Fibroblast of the aortic adventitia (primary cell): ENCODE measurements at regions not wholly inside any gene's neighbourhood (a gene's known extent, or its start where the extent isn't known, plus 50 kb on each side); places are given as distances from the start of the nearest gene placed in this dataset.
"Not testable (repeated sequence)": the region's sequence is repeated elsewhere in the genome, so short reads cannot be mapped to it uniquely, and the experiment has no call there.

Experiments
- DNase-seq: peaks from one replicate; pipeline ENCODE4 v3.0.0-alpha.2; 2010; ENCODE audit warnings: low read depth
- H3K4me3 ChIP-seq: 2 replicates; pipeline ENCODE4 v1.5.1; 2011; ENCODE audit warnings: low read depth, mild to moderate bottlenecking, control low read depth, low read length, moderate library complexity
- TF ChIP-seq, protein P1 (sequence below): IDR thresholded peaks from 2 replicates; pipeline ENCODE4 v1.5.1; 2011; ENCODE audit warnings: mild to moderate bottlenecking, low read length, control low read depth, inconsistent platforms; ENCODE audit not compliant: insufficient read depth

DNA sequence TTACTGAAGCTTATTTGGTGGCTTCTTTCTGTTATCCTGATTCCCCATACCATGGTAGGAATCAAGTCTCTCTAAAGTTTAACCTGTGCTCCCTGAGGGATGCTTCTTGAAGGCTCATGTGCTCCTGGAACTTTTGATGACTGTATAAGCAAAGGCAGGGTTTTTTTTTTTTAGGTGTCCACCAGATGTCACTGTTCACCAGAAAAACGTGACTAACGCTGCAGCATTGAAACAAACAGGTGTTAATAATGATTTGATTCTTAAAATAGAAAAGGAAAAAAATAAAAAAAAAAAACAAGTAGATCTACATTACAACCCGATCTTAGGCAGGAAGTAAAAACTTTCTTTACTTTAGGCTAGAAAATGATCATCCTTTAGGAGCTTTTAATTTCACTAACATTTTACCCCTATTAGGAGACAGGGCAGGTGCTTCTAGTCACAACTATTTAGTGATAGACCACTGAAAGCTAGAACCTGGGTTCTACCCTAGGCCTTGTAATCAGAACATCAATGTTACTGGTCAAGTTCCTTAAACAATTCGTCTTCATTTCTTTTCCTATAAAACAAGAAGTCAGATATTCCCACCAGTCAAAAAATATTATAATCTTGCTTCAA is 223.0 kb downstream of the PLA2G4A start:
- TF ChIP-seq, protein P1, sequence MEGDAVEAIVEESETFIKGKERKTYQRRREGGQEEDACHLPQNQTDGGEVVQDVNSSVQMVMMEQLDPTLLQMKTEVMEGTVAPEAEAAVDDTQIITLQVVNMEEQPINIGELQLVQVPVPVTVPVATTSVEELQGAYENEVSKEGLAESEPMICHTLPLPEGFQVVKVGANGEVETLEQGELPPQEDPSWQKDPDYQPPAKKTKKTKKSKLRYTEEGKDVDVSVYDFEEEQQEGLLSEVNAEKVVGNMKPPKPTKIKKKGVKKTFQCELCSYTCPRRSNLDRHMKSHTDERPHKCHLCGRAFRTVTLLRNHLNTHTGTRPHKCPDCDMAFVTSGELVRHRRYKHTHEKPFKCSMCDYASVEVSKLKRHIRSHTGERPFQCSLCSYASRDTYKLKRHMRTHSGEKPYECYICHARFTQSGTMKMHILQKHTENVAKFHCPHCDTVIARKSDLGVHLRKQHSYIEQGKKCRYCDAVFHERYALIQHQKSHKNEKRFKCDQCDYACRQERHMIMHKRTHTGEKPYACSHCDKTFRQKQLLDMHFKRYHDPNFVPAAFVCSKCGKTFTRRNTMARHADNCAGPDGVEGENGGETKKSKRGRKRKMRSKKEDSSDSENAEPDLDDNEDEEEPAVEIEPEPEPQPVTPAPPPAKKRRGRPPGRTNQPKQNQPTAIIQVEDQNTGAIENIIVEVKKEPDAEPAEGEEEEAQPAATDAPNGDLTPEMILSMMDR, result peak; percentile 49
- peak; percentile 66 for DNase-seq
- no peak overlapping the region for H3K4me3 ChIP-seq

DNA sequence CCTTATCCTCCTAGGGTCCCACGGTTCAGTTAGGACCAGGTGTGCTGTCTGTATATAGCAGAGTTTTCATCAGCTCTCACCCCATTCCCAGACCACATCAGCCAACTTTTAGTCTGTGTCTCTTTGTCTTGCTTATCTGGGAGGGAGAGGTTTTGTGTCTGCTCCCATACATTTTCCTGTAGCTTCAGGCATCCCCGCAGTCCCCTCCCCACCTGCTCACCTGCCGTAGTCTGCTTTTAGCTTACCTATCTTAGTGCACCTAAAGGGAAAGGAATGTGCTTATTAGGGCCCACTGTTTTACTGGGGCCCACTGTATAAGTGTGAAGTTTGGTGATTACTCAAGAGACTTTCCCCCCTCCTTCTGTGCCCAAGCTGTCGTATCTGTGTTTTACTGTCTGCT is 225.1 kb downstream of the PLA2G4A start:
- TF ChIP-seq, protein P1, result no peak
- no peak overlapping the region for H3K4me3 ChIP-seq
- no peak for DNase-seq

DNA sequence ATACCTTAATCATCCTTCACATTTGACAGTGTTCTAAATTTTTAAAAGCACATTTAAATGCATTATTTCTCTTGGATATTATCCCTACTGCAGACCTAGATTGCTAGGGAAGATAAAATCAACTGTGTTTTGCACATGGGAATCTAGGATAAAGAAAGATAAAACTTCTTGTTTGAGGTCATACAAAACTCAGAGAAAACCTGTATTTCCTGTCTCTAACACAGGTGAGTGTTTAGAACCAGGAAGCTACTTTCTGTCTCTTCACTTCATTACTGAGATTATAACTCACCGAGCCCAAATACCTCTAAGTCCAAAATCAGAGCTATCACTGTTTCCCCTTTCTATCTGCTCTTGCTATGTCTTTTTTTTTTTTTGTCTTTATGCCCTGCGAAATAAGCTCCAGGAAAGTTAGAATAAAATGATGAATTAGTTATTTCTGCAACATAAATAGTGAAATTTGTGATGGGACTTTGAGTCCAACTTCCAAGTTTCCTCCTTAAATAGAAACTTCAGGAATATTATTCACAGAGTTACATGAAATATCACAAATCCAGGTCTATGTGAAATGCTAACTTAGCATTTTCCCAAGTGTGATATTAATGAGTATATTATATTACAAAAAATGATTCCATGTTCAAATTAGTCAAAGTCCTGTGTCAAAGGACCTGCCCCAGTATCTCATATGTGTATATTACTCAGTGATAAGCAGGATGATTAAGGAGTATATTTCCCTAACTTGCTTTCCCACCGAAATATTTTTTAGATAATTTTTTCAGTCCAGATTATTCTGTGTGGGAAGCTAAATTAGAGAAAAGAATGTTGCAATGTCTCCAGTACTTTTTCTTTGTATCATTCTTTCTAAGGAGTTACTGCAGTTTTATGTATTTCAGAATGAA is 226.4 kb downstream of the PLA2G4A start:
- TF ChIP-seq, protein P1, result no peak

DNA sequence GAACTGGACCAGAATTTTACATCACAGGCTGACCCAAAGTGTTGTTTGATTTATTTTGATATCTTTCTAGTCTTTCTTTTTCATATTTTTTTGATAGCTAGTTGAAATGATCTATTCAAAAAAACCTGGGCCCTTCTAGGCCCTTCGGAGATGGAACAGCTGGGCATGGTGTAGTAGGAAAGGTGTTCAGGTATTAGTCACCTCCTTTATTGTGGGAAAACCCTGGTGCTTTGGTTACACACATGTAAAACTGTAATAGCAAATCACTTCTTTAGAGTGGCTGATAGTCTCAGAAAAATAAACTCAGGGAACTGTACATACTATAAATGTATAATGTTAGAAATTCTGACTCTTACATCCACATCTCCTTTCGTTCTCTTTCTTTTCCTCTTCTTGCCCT is 234.5 kb downstream of the PLA2G4A start:
- TF ChIP-seq, protein P1, result no peak
- no peak overlapping the region for H3K4me3 ChIP-seq
- no peak for DNase-seq

More for the DNA sequence above, 226.4 kb downstream of the PLA2G4A start:
- no peak for DNase-seq
- H3K4me3 ChIP-seq, result no peak overlapping the region

DNA sequence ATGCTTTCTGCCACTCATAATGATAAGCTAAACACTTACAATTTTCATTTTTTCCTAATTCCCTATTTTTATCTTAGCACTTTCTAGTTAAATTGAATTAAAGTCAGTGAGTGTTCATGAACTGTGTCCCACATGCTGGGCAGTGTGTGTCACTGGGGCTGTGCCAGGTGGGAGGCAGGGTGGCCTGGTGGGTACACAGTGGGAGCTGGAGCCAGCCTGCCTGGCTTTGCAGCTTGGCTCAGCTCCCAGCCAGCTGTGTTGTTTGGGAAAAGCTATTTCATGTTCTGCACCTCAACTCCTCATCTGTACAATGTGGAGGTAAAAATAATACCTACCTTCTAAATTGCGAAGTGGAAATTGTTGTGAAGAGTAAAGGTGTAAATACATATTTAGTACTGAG is 238.4 kb downstream of the PLA2G4A start:
- TF ChIP-seq, protein P1, result no peak
- no peak for DNase-seq
- no peak overlapping the region for H3K4me3 ChIP-seq

DNA sequence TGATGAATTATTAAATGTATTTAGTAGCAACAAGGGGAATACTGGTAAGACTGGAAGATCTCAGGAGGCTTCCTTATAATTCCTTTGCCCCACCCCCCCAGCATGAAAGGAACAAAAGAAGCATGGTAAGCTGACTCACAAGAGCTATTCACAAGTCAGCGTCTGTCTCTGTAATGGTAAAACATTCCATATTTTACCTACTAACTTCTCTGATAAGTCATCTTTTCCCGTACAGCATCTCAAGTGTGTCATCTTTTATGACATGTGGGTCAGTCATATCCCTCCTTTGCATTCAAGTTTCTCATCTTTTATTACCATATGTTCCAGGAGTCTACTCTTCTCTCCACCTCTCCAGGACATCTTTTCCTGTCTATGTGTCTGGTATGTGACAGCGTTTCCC is 241.3 kb downstream of the PLA2G4A start:
- DNase-seq, result no peak
- TF ChIP-seq, protein P1, result no peak
- no peak overlapping the region for H3K4me3 ChIP-seq

DNA sequence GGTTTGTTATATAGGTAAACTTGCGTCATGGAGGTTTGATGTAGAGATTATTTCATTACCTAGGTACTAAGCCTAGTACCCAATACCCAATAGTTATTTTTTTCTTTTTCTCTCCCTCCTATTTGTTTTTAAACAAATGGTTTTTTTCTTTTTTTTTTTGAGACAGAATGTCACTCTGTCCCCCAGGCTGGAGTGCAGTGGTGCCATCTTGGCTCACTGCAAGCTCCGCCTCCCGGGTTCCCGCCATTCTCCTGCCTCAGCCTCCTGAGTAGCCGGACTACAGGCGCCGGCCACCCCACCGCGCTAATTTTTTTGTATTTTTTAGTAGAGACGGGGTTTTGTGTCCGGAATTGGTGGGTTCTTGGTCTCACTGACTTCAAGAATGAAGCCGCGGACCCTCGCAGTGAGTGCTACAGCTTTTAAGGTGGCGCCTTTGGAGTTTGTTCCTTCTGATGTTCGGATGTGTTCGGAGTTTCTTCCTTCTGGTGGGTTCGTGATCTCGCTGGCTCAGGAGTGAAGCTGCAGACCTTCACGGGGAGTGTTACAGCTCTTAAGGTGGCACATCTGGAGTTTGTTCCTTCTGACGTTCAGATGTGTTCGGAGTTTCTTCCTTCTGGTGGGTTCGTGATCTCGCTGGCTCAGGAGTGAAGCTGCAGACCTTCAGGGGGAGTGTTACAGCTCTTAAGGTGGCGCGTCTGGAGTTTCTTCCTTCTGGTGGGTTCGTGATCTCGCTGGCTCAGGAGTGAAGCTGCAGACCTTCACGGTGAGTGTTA is 243.7 kb downstream of the PLA2G4A start:
- not testable (repeated sequence) for DNase-seq, H3K4me3 ChIP-seq

DNA sequence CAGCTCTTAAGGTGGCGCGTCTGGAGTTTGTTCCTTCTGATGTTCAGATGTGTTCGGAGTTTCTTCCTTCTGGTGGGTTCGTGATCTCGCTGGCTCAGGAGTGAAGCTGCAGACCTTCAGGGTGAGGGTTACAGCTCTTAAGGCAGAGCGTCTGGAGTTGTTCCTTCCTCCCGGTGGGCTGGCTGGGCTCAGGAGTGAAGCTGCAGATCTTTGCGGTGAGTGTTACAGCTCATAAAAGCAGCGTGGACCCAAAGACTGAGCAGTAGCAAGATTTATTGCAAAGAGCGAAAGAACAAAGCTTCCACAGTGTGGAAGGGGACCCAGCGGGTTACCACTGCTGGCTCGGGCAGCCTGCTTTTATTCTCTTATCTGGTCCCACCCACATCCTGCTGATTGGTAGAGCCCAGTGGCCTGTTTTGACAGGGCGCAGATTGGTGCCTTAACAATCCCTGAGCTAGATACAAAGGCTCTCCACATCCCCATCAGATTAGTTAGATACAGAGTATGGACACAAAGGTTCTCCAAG is 244.3 kb downstream of the PLA2G4A start:
- DNase-seq, result not testable (repeated sequence)
- H3K4me3 ChIP-seq, result peak overlapping the region; percentile 32

DNA sequence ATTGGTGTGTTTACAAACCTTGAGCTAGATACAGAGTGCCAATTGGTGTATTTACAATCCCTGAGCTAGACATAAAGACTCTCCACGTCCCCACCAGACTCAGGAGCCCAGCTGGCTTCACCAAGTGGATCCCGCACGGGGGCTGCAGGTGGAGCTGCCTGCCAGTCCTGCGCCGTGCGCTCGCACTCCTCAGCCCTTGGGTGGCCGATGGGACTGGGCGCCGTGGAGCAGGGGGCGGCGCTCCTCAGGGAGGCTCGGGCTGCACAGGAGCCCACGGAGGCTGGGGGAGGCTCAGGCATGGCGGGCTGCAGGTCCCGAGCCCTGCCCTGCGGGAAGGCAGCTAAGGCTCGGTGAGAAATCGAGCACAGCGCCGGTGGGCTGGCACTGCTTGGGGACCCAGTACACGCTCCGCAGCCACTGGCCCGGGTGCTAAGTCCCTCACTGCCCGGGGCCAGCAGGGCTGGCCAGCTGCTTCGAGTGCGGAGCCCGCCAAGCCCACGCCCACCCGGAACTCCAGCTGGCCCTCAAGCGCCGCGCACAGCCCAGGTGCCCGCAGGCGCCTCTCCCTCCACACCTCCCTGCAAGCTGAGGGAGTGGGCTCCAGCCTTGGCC is 245.0 kb downstream of the PLA2G4A start:
- not testable (repeated sequence) for H3K4me3 ChIP-seq, DNase-seq
